Osteoblast (primary cell): ENCODE measurements at regions not wholly inside any gene's neighbourhood (a gene's known extent, or its start where the extent isn't known, plus 50 kb on each side); places are given as distances from the start of the nearest gene placed in this dataset.

Source experiments
- DNase-seq: peaks from one replicate; pipeline ENCODE4 v3.0.0; 2011; ENCODE audit warnings: low spot score, mixed read lengths; ENCODE audit not compliant: insufficient read length; ENCODE audit errors: missing footprints
- H2AFZ ChIP-seq: 2 replicates; pipeline ENCODE4 v1.6.0; 2011; ENCODE audit warnings: mild to moderate bottlenecking, low read length
- H3K27ac ChIP-seq: 2 replicates; pipeline ENCODE4 v1.5.1; 2011; ENCODE audit warnings: mild to moderate bottlenecking, low read depth, low read length, moderate library complexity
- H3K27me3 ChIP-seq: 2 replicates; pipeline ENCODE4 v1.6.0; 2012; ENCODE audit warnings: mild to moderate bottlenecking, control low read depth, inconsistent platforms, low read length, moderate library complexity; ENCODE audit not compliant: insufficient read depth
- H3K36me3 ChIP-seq: 2 replicates; pipeline ENCODE4 v1.5.1; 2011; ENCODE audit warnings: mild to moderate bottlenecking, low read length, control low read depth, moderate library complexity; ENCODE audit not compliant: insufficient read depth
- H3K4me1 ChIP-seq: 2 replicates; pipeline ENCODE4 v1.5.1; 2011; ENCODE audit warnings: mild to moderate bottlenecking, low read length, control low read depth, moderate library complexity; ENCODE audit not compliant: insufficient read depth
- H3K4me2 ChIP-seq: 2 replicates; pipeline ENCODE4 v1.6.0; 2011; ENCODE audit warnings: mild to moderate bottlenecking, low read length; ENCODE audit not compliant: insufficient read depth
- H3K4me3 ChIP-seq: fragments of 200-600 bp; sonication (generic); 3 replicates; pipeline ENCODE4 v1.5.1; 2012; ENCODE audit warnings: mild to moderate bottlenecking, low read length, inconsistent platforms; ENCODE audit not compliant: insufficient read depth
- H3K79me2 ChIP-seq: 2 replicates; pipeline ENCODE4 v1.6.0; 2012; ENCODE audit warnings: mild to moderate bottlenecking, low read length, control low read depth, inconsistent platforms; ENCODE audit not compliant: insufficient read depth
- H3K9me3 ChIP-seq: 2 replicates; pipeline ENCODE4 v1.5.1; 2011; ENCODE audit warnings: low read depth, low read length, control low read depth
- H4K20me1 ChIP-seq: 2 replicates; pipeline ENCODE4 v1.6.0; 2012; ENCODE audit warnings: mild to moderate bottlenecking, low read length, control low read depth; ENCODE audit not compliant: insufficient read depth
- CTCF ChIP-seq: IDR thresholded peaks from 2 replicates; pipeline ENCODE4 v1.5.1; 2011; ENCODE audit warnings: mild to moderate bottlenecking, low read depth, low read length, moderate library complexity; ENCODE audit errors: extremely low read depth

GRCh38 chrX:39633293-39633692 lies 464.5 kb downstream of the BCOR start:
- no peak overlapping the region for H3K4me2 ChIP-seq
- no peak for TF ChIP-seq CTCF
- no peak for DNase-seq

DNA sequence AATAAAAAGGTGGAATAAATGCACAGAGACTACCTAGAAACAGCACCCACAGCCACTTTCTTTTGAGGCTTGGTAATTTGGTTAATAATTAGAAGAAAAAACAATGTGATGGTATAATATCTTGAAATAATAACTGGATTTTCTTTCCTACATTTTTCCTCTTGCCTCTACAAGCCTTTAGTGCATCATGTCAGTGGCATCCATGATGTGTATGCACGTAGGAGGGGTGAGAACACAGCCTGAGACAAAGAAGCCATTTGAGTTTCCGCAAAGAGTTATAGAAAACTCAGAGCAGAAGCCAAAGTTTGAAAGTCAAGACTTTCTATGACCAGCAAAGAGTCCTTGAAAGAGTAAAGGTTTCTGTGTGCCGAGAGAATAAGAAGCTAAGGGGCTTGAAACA lies 461.3 kb downstream of the BCOR start:
- Histone ChIP-seq H3K36me3 (no peaks in the 10 kb centered on the region), H3K27me3 (peaks cover 3% of the 10 kb centered on the region), H3K4me2 (no peak overlapping the region), H4K20me1 (no peaks in the 10 kb centered on the region), H2AFZ (no peak overlapping the region), H3K27ac (no peak overlapping the region), H3K79me2 (no peaks in the 10 kb centered on the region), H3K4me1 (peaks cover 4% of the 10 kb centered on the region), H3K9me3 (no peaks in the 10 kb centered on the region), H3K4me3 (no peak overlapping the region)
- DNase-seq: no peak
- TF ChIP-seq CTCF: no peak

More at GRCh38 chrX:39633293-39633692, 464.5 kb downstream of the BCOR start:
- Histone ChIP-seq H4K20me1 (no peaks in the 10 kb centered on the region), H2AFZ (no peak overlapping the region), H3K79me2 (no peaks in the 10 kb centered on the region), H3K4me3 (no peak overlapping the region), H3K27ac (no peak overlapping the region), H3K36me3 (no peaks in the 10 kb centered on the region), H3K4me1 (peaks cover 4% of the 10 kb centered on the region), H3K9me3 (no peaks in the 10 kb centered on the region), H3K27me3 (peaks cover 16% of the 10 kb centered on the region)

GRCh38 chrX:39638526-39638925 lies 459.2 kb downstream of the BCOR start:
- Histone ChIP-seq H2AFZ (no peak overlapping the region), H3K27ac (no peak overlapping the region), H3K79me2 (no peaks in the 10 kb centered on the region), H3K4me1 (no peaks in the 10 kb centered on the region), H3K36me3 (no peaks in the 10 kb centered on the region), H4K20me1 (no peaks in the 10 kb centered on the region), H3K4me2 (no peak overlapping the region), H3K4me3 (no peak overlapping the region), H3K27me3 (peaks cover 12% of the 10 kb centered on the region), H3K9me3 (no peaks in the 10 kb centered on the region)
- no peak for TF ChIP-seq CTCF
- no peak for DNase-seq

DNA sequence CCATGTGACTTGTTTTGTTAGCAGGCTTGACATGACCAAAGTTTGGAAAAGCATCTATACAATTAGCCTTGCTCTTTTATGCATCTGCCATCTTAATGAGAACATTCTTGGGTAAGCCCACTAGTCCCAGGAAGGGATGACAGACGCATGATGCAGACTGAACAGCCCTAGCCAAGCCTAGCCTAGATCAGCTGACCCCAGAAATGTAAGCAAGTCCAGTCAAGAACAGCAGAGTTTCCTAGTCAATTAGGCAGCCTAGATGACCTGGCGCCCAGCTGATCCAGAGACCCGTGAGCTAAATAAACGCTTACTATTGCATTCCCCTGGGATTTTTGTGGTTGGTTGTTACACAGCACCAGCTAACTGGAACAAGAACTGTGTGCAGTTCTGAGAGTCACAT lies 457.9 kb downstream of the BCOR start:
- Histone ChIP-seq H3K27ac (no peak overlapping the region), H3K4me2 (no peak overlapping the region), H3K4me3 (no peak overlapping the region), H2AFZ (no peak overlapping the region), H3K79me2 (no peaks in the 10 kb centered on the region), H3K4me1 (peaks cover 4% of the 10 kb centered on the region), H4K20me1 (no peaks in the 10 kb centered on the region), H3K9me3 (no peaks in the 10 kb centered on the region), H3K27me3 (peaks cover 12% of the 10 kb centered on the region), H3K36me3 (no peaks in the 10 kb centered on the region)
- TF ChIP-seq CTCF: no peak
- no peak for DNase-seq
